ENCODE measurements at regions not wholly inside any gene's neighbourhood (a gene's known extent, or its start where the extent isn't known, plus 50 kb on each side); places are given as distances from the start of the nearest gene placed in this dataset.

- TF ChIP-seq ZSCAN25 (CRISPR knock-in tag; IDR thresholded peaks at IDR 0.05) (no peak), NFKBIZ (CRISPR knock-in tag; IDR thresholded peaks at IDR 0.05) (no peak), RXRB (CRISPR knock-in tag; IDR thresholded peaks at IDR 0.05; ENCODE audit: borderline replicate concordance) (no peak), CHD2 (IDR thresholded peaks at IDR 0.05; ENCODE audit: low read depth, low read length) (no peak), MTF1 (CRISPR knock-in tag; IDR thresholded peaks at IDR 0.05) (no peak), ZNF703 (CRISPR knock-in tag; IDR thresholded peaks at IDR 0.05; ENCODE audit: borderline replicate concordance) (no peak), JUND (CRISPR knock-in tag; IDR thresholded peaks at IDR 0.05) (no peak), KMT2B (CRISPR knock-in tag; IDR thresholded peaks at IDR 0.05) (no peak), ZNF619 (CRISPR knock-in tag; IDR thresholded peaks at IDR 0.05) (no peak)
- TF ChIP-seq, protein P1, sequence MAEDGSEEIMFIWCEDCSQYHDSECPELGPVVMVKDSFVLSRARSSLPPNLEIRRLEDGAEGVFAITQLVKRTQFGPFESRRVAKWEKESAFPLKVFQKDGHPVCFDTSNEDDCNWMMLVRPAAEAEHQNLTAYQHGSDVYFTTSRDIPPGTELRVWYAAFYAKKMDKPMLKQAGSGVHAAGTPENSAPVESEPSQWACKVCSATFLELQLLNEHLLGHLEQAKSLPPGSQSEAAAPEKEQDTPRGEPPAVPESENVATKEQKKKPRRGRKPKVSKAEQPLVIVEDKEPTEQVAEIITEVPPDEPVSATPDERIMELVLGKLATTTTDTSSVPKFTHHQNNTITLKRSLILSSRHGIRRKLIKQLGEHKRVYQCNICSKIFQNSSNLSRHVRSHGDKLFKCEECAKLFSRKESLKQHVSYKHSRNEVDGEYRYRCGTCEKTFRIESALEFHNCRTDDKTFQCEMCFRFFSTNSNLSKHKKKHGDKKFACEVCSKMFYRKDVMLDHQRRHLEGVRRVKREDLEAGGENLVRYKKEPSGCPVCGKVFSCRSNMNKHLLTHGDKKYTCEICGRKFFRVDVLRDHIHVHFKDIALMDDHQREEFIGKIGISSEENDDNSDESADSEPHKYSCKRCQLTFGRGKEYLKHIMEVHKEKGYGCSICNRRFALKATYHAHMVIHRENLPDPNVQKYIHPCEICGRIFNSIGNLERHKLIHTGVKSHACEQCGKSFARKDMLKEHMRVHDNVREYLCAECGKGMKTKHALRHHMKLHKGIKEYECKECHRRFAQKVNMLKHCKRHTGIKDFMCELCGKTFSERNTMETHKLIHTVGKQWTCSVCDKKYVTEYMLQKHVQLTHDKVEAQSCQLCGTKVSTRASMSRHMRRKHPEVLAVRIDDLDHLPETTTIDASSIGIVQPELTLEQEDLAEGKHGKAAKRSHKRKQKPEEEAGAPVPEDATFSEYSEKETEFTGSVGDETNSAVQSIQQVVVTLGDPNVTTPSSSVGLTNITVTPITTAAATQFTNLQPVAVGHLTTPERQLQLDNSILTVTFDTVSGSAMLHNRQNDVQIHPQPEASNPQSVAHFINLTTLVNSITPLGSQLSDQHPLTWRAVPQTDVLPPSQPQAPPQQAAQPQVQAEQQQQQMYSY (CRISPR knock-in tag; IDR thresholded peaks at IDR 0.05): no peak
Observed at GRCh38 chr2:102951249-102951648, 189.4 kb downstream of the TMEM182 start (continued).

GRCh38 chr2:102967451-102967850, 205.6 kb downstream of the TMEM182 start:
- Histone ChIP-seq H3K36me3 (replicated peaks in 1 of 2; ENCODE audit: control insufficient read depth in 1 of 2, insufficient read depth in 2 of 2, low read length in 2 of 2) (no peaks in the 10 kb centered on the region), H3K79me2 (ENCODE audit: insufficient read depth, low read length) (no peaks in the 10 kb centered on the region), H3K9me3 (ENCODE audit: low read length) (no peaks in the 10 kb centered on the region), H4K20me1 (ENCODE audit: insufficient read depth, low read length) (no peaks in the 10 kb centered on the region), H3K9ac (ENCODE audit: insufficient read depth, low read depth, low read length) (no peak overlapping the region), H3K27ac (ENCODE audit: extremely low read length, insufficient read depth, low read length) (no peak overlapping the region), H3K4me2 (ENCODE audit: low read depth, low read length) (no peak overlapping the region), H2AFZ (ENCODE audit: low read length) (no peak overlapping the region), H3K27me3 (ENCODE audit: control insufficient read depth in 1 of 2, insufficient read depth in 2 of 2, low read length in 2 of 2) (0 out of 5 replicates have a peak, but pooled peaks cover 0 to 4% of the 10 kb centered on the region in 2 experiments), H3K4me3 (replicated peaks in 1 of 3; ENCODE audit: insufficient read depth in 1 of 3, low read depth in 2 of 3, low read length in 3 of 3) (no peak overlapping the region), H3K4me1 (ENCODE audit: insufficient read depth, low read length) (no peaks in the 10 kb centered on the region)
- DNase-seq (ENCODE audit: low spot score) (no peak), FAIRE-seq (no peak), ATAC-seq (no peak)
- BruUV-seq (replicated peaks): no TSS peak
- intact Hi-C loops (cut with micrococcal nuclease; ENCODE audit: unreplicated experiment): no loop called here
- POLR2A ChIA-PET: no interaction called here
- CTCF ChIA-PET (ENCODE audit: low intra/inter-chr PET ratio, low total read pairs): no interaction called here
- in situ Hi-C loops (cut with HindIII; ENCODE audit: extremely low pct_ligation_motif_present, low pct_unique_long_range_greater_than_20kb): no loop called here
- WGBS (ENCODE audit: low lambda C conversion rate): 21% methylated on average over 4 of the region's 4 CpGs
- TF ChIP-seq MBNL3 (CRISPR knock-in tag; conservative IDR thresholded peaks at IDR 0.05): no peak
- TF ChIP-seq ZNF136 (CRISPR knock-in tag; IDR thresholded peaks at IDR 0.05; ENCODE audit: low read depth): no peak
- no peak for TF ChIP-seq FOXO4 (CRISPR knock-in tag; conservative IDR thresholded peaks at IDR 0.05)
- TF ChIP-seq RFX5 (IDR thresholded peaks at IDR 0.05; ENCODE audit: low read depth, low read length): no peak
- no peak for TF ChIP-seq ZNF232 (CRISPR knock-in tag; IDR thresholded peaks at IDR 0.05; ENCODE audit: borderline replicate concordance)
- TF ChIP-seq FOXC1 (CRISPR knock-in tag; IDR thresholded peaks at IDR 0.05; ENCODE audit: borderline replicate concordance): no peak
- TF ChIP-seq ZNF766 (CRISPR knock-in tag; IDR thresholded peaks at IDR 0.05; ENCODE audit: borderline replicate concordance): no peak
